Ishikawa (cell line): ENCODE measurements at regions not wholly inside any gene's neighbourhood (a gene's known extent, or its start where the extent isn't known, plus 50 kb on each side); places are given as distances from the start of the nearest gene placed in this dataset.

ENCODE experiments used
- CEBPB ChIP-seq: IDR thresholded peaks from 2 replicates; pipeline ENCODE4 v1.6.1; 2012
- CREB1 ChIP-seq: IDR thresholded peaks from 2 replicates; pipeline ENCODE4 v1.6.1; 2012; ENCODE audit warnings: low read depth
- EGR1 ChIP-seq: IDR thresholded peaks from 2 replicates; pipeline ENCODE4 v1.6.1; 2012
- EP300 ChIP-seq: IDR thresholded peaks from 2 replicates; pipeline ENCODE4 v1.6.1; 2012; ENCODE audit warnings: borderline replicate concordance
- NFIC ChIP-seq: IDR thresholded peaks from 2 replicates; pipeline ENCODE4 v1.6.1; 2012
- RAD21 ChIP-seq: IDR thresholded peaks from 2 replicates; pipeline ENCODE4 v1.6.1; 2012; ENCODE audit warnings: low read depth
- TCF12 ChIP-seq: IDR thresholded peaks from 2 replicates; pipeline ENCODE4 v1.6.1; 2012; ENCODE audit warnings: low read depth
- TEAD4 ChIP-seq: IDR thresholded peaks from 2 replicates; pipeline ENCODE4 v1.6.1; 2012
- YY1 ChIP-seq: IDR thresholded peaks from 2 replicates; pipeline ENCODE4 v1.6.1; 2012; ENCODE audit warnings: low read depth
- TF ChIP-seq, protein P1 (sequence below): IDR thresholded peaks from 2 replicates; pipeline ENCODE4 v1.6.1; 2012; ENCODE audit warnings: low read depth, mild to moderate bottlenecking
- TF ChIP-seq, protein P2 (sequence below): IDR thresholded peaks from 2 replicates; pipeline ENCODE4 v1.6.1; 2012

DNA sequence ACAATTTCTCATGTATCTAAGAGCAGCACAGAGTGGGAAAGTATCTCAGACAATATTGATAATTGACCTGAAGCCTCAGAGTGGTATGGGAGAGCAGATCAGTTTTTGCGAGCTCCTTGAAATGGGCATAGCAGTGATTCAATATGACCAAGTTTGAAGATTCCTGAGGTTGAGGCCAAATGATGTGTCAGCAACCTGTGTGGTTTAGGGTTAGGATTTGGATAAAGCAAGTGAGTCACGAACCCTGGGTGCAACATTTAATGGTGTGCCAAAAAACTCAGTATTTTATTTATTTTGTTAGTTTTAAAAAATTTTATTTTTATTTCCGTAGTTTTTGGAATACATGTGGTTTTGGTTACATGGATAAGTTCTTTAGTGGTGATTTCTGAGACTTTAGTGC lies 92.5 kb upstream of the C21orf91 start:
- TF ChIP-seq EGR1 (no peak), TEAD4 (no peak), YY1 (no peak), CEBPB (no peak), EP300 (no peak), NFIC (no peak), CREB1 (no peak), RAD21 (no peak), TCF12 (no peak)
- TF ChIP-seq, protein P1, sequence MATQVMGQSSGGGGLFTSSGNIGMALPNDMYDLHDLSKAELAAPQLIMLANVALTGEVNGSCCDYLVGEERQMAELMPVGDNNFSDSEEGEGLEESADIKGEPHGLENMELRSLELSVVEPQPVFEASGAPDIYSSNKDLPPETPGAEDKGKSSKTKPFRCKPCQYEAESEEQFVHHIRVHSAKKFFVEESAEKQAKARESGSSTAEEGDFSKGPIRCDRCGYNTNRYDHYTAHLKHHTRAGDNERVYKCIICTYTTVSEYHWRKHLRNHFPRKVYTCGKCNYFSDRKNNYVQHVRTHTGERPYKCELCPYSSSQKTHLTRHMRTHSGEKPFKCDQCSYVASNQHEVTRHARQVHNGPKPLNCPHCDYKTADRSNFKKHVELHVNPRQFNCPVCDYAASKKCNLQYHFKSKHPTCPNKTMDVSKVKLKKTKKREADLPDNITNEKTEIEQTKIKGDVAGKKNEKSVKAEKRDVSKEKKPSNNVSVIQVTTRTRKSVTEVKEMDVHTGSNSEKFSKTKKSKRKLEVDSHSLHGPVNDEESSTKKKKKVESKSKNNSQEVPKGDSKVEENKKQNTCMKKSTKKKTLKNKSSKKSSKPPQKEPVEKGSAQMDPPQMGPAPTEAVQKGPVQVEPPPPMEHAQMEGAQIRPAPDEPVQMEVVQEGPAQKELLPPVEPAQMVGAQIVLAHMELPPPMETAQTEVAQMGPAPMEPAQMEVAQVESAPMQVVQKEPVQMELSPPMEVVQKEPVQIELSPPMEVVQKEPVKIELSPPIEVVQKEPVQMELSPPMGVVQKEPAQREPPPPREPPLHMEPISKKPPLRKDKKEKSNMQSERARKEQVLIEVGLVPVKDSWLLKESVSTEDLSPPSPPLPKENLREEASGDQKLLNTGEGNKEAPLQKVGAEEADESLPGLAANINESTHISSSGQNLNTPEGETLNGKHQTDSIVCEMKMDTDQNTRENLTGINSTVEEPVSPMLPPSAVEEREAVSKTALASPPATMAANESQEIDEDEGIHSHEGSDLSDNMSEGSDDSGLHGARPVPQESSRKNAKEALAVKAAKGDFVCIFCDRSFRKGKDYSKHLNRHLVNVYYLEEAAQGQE = no peak
- TF ChIP-seq, protein P2, sequence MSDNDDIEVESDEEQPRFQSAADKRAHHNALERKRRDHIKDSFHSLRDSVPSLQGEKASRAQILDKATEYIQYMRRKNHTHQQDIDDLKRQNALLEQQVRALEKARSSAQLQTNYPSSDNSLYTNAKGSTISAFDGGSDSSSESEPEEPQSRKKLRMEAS = no peak
